MM.1S (cell line): ENCODE measurements at regions not wholly inside any gene's neighbourhood (a gene's known extent, or its start where the extent isn't known, plus 50 kb on each side); places are given as distances from the start of the nearest gene placed in this dataset.

Experiments used
- CTCF ChIP-seq: fragments of 300-600 bp; sonication (generic); IDR thresholded peaks from 2 replicates; pipeline ENCODE4 v1.5.1; 2016; ENCODE audit warnings: antibody characterized with exemption, low read length, mixed read lengths
- EZH2 ChIP-seq: fragments of 300-600 bp; sonication (generic); optimal IDR thresholded peaks from 2 replicates; pipeline ENCODE3; 2017; ENCODE audit warnings: low read depth, mild to moderate bottlenecking, antibody characterized with exemption, low read length, mixed read lengths
- EZH2phosphoT487 ChIP-seq: fragments of 300-600 bp; sonication (generic); IDR thresholded peaks from 2 replicates; pipeline ENCODE4 v1.6.1; 2018; ENCODE audit warnings: antibody characterized with exemption, low read length

- TF ChIP-seq EZH2, result no peak
- TF ChIP-seq CTCF, result no peak
- TF ChIP-seq EZH2phosphoT487, result no peak
These were observed 134.8 kb upstream of the MB21D2 start for GRCh38 chr3:193052354-193053045.
